ENCODE measurements at regions not wholly inside any gene's neighbourhood (a gene's known extent, or its start where the extent isn't known, plus 50 kb on each side); places are given as distances from the start of the nearest gene placed in this dataset.
"Not testable (repeated sequence)": the region's sequence is repeated elsewhere in the genome, so short reads cannot be mapped to it uniquely, and the experiment has no call there.

DNA sequence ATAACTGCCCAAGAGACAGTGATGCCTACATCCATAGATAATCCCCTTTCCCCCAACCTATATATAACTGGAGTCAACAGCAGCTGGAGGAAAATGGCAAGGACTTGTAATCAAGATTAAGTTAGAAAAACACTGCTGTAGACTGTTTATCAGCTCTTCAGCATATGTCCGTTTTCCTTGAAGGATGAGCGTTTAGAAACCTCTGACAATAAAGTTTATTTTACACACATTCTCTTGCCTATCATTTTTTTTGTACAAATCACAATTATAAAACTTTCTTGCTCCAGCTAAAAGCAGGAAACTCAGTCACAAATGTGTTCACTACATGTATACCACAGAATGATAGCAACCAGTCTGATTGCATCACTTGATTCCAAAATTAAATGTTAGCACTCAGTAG lies 50.8 kb downstream of the PPIAL4G start:
- DNase-seq (ENCODE audit: low spot score): not testable (repeated sequence)

GRCh38 chr1:148429856-148430255 lies 53.2 kb downstream of the PPIAL4G start:
- DNase-seq (ENCODE audit: low spot score): not testable (repeated sequence)

DNA sequence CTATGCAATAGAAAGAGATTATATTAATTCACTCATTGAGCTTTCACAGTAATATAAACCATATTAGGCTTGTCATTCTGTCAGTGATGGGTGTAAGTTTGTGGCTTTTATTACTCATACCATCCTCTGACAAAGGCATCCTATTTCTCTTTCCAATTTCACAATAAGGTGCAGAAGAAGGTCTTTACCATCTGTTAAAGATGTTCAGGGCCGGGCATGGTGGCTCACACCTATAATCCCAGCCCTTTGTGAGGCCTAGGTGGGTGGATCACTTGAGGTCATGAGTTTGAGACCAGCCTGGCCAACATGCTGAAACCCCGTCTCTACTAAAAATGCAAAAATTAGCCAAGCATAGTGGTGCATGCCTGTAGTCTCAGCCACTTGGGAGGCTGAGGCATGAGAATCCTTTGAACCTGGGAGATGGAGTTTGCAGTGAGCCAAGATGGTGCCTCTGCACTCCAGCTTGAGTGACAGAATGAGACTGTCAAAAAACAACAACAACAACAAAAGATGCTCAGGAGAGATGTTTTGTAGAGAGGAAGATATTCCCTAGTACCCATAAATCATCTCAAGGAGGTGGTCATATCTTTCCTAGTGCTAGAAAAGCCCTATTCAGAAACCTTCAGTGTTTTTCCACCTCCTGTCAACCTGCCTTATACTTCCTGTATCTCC lies 56.0 kb downstream of the PPIAL4G start:
- not testable (repeated sequence) for DNase-seq (ENCODE audit: low spot score)

DNA sequence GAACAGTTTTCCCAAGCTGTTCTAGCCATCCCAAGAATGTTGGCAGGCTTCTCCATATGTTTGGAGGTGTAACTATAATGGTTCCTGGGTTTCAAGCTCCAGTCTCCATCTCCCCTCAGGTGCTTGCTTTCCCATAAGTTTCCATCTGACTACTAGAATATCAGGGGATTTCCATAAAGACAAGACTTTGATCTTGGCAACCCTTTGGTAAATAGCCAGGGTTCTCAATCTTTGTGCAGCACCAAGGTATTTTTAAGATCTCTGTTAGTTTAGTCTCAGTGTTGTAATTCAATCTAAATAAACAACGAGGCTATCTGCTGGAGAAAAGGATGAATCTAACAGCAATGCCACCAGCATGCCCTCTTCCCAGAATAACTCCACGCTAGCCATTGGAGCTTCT lies 56.7 kb downstream of the PPIAL4G start:
- not testable (repeated sequence) for DNase-seq (ENCODE audit: low spot score)

DNA sequence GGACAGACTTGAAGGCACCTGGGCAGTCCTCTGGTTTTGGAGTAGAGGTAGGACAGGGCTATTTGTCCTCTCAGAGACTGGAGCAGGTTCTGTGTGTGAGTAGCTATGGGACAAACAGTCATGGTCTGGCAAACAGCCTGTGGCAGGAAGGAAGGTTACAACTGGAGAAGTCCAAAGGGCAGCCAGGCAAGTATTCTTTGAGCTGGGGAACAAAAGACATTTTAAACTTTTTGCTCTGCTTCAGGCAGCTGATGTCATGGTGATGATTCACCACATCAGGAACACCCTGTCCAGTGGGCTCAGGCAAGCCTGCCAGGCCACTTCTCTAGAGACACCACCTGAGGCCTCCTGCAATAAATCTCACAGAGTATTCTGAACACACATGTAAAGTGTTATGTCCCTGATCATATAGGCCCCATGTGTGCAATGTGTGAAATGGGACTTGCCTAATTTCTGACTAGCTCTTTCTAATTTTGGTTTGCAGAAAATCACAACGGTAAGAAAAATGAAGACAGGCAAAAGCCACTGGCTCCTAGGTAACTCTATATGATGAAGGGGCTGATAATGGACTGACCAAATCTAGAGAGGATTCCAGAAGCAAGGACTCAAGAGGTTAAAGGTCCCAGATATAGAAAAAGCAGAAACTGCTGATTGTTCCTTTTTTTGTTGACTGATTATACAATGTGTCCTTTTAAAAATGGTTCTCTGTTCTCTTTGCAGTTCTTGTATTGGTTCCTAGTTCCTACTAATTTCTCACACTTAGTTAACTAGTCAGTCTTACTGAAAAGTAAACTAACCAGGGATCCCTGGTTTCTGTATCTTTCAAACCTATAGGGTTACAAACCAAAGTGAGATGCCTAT lies 58.7 kb downstream of the PPIAL4G start:
- DNase-seq (ENCODE audit: low spot score): not testable (repeated sequence)

- not testable (repeated sequence) for DNase-seq (ENCODE audit: low spot score)
Observed at GRCh38 chr1:148422921-148423320, 60.2 kb downstream of the PPIAL4G start.

GRCh38 chr1:148417241-148417640 lies 65.9 kb downstream of the PPIAL4G start:
- DNase-seq (ENCODE audit: low spot score): not testable (repeated sequence)

- DNase-seq (ENCODE audit: low spot score): not testable (repeated sequence)
Observed at GRCh38 chr1:148413385-148413784, 69.7 kb downstream of the PPIAL4G start.

GRCh38 chr1:148404786-148405568 lies 78.1 kb downstream of the PPIAL4G start:
- DNase-seq (ENCODE audit: low spot score): not testable (repeated sequence)

GRCh38 chr1:148403925-148404324 lies 79.2 kb downstream of the PPIAL4G start:
- DNase-seq (ENCODE audit: low spot score): not testable (repeated sequence)

GRCh38 chr1:148403085-148403456 lies 80.0 kb downstream of the PPIAL4G start:
- DNase-seq (ENCODE audit: low spot score): not testable (repeated sequence)

DNA sequence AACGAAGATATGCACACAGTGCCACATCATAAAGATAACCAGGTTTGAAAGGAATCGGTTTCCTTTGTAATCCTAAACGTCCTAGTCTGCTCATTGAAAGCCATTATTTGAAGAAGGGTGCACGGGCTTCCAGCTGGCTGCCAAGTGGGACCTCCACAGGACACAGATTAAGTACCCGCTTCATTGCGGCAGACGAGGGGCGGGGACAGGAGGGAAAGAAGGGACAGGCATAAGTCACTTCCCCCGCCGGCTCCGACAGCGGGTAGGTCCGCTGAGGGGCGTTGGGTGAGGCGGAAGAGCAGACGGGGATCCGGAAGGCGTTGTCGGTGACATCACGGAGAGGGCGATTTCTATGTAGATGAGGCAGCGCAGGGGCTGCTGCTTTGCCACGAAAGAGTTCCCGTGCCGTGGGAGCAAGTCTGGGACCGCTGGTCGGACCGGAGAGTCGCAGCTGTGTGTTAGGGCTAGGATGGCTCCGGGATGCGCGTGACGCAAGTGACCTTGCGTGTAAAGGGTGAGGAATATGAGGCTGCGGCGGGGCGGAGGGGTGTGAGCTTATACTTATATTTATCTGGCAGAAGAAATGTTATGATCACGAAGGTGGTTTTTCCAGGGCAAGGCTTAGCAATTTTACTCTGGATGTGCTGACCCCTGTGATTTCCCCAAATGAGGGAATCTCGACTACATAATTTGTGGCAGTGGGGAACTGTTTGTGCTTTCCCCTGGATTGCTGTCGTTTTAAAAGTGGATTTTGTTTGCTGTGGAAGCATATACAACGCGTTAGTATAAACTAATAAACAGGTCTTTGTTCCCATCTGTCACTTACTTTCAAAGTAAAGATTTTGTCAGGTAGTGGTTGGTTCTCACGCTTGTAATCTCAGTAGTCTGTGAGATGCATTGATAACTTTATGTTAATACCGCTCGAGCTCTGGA lies 80.7 kb downstream of the PPIAL4G start:
- DNase-seq (ENCODE audit: low spot score): peak; percentile 80

GRCh38 chr1:148397516-148397915 lies 85.6 kb downstream of the PPIAL4G start:
- not testable (repeated sequence) for DNase-seq (ENCODE audit: low spot score)

DNA sequence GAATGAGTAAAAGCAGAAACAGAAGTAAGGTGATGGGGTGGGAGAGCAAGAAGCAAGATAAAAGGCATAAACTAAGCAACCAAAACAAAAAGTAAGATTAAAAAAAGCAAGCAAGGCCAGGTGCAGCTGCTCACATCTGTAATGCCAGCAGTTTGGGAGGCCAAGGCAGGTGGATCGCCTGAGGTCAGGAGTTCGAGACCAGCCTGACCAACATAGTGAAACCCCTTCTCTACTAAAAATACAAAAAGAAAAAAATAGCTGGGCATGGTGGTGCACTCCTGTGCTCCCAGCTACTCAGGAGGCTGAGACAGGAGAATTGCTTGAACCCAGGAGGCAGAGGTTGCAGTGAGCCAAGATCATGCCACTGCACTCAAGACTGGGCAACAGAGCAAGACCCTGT lies 90.6 kb downstream of the PPIAL4G start:
- not testable (repeated sequence) for DNase-seq (ENCODE audit: low spot score)

DNA sequence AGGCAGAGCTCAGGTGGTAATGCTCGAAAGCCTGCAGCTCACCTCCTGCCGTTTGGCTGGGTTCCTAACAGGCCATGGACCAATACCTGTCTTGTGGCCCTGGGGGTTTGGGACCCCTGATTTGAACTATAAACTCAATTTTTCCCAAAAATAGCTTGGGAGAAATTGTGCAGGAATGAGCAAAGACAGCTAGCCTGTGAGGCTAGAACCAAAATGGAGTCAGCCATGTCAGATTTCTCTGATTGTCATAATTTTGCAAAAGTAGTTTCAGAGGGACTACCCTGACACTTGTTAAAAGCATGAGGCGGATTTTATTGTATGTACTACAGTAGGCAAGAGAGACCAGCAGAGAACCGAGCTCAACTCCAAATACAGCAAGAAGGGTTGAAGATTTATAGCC lies 91.8 kb downstream of the PPIAL4G start:
- DNase-seq (ENCODE audit: low spot score): not testable (repeated sequence)

- DNase-seq (ENCODE audit: low spot score): no peak
Observed at GRCh38 chr1:148389027-148389339, 94.1 kb downstream of the PPIAL4G start.

DNA sequence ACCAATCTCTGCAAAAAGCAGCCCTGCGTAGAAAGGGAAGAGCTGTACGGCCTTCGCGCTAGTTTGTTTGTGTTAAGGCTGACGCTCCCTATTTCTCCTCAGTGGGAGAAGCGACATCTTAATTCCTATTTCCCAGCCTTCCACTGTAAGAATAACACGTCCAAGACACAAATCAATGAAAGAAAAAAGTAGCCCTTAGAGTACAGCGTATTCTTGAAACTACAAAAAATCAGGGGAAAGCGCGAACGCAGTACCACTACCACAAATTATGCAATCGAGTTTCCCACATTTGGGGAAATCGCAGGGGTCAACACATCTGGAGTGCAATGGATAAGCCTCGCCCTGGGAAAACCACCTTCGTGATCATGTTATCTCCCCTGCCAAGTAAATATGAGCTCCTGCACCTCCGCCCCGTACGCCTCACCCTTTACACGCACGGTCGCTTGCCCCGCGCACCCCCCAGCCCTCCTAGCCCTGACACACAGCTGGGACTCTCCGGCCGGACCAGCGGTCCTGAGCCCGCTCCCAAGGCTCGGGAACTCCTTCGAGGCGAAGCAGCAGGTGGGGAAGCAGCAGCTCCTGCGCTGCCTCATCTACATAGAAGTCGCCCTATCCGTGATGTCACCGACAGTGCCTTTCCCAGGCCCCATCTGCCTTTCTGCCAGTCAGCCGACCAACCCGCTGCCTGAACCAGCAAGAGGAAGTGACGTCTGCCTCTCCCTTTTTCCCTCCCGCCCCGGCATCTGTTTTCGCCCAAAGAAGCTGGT lies 94.7 kb downstream of the PPIAL4G start:
- DNase-seq (ENCODE audit: low spot score): peak; percentile 97

- DNase-seq (ENCODE audit: low spot score): not testable (repeated sequence)
Observed at GRCh38 chr1:148387949-148388259, 95.2 kb downstream of the PPIAL4G start.

DNA sequence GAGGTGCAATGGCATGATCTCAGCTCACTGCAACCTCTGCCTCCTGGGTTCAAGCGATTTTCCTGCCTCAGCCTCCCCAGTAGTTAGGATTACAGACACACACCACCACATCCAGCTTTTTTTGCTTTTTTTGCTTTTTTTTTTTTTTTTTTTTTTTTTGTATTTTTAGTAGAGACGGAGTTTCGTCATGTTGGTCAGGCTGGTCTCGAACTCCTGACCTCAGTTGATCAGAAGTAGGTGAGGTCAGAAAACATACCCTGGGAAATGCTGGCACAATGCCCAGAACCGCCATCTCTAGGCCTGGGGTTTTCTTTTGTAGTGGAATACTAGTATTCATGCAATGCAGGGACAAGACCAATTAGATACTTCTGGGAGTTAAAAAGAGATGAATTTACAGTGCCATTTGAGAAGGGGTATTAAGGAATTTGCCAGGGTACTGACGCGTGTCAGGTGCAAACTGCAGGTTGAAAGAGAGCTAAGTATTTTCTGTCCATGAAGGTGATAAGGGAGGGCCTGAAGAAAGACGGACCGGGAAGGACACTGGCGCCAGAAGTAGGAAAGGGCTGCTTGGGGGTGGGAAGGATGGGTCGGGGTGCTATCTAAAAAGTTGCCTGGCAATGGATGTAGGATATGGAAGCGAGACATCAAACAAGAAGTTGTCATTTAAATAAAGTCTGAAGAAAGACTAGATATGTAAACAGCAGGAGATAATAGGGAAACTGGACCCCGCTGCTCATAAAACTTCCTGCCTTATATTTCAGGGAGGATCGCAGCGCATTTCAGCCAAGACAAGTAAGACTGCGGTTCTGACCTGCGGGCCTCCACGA lies 95.8 kb downstream of the PPIAL4G start:
- DNase-seq (ENCODE audit: low spot score): not testable (repeated sequence)

GRCh38 chr1:148386617-148387016 lies 96.5 kb downstream of the PPIAL4G start:
- no peak for DNase-seq (ENCODE audit: low spot score)
